ENCODE measurements at regions not wholly inside any gene's neighbourhood (a gene's known extent, or its start where the extent isn't known, plus 50 kb on each side); places are given as distances from the start of the nearest gene placed in this dataset.
A peak's percentile ranks its signal among the peaks of the same experiment; 100 is the strongest.

- DNase-seq (ENCODE audit: low spot score in 2 of 2): no peak
- H3K4me3 ChIP-seq (ENCODE audit: low read depth, poor library complexity, severe bottlenecking): no peak overlapping the region
- intact Hi-C loops (cut with DNase I; ENCODE audit: low total_unique reads): no loop called here
- no peak for TF ChIP-seq CTCF (IDR thresholded peaks at IDR 0.05)
- no peak for TF ChIP-seq POLR2A (IDR thresholded peaks at IDR 0.05)
- WGBS, 2 donors: 98 to 100% methylated on average over 2 of the region's 2 CpGs
Measured at GRCh38 chr1:59032228-59032627, 248.4 kb upstream of the JUN start.

- intact Hi-C loops (cut with DNase I; ENCODE audit: low total_unique reads): no loop called here
- H3K4me3 ChIP-seq (ENCODE audit: low read depth, poor library complexity, severe bottlenecking): no peak overlapping the region
- DNase-seq (ENCODE audit: low spot score in 2 of 2): no peak
- WGBS, 2 donors: 93 to 97% methylated on average over 4 of the region's 4 CpGs
- TF ChIP-seq CTCF (IDR thresholded peaks at IDR 0.05) (no peak), POLR2A (IDR thresholded peaks at IDR 0.05) (no peak)
Measured at GRCh38 chr1:59033761-59034160, 249.9 kb upstream of the JUN start.

- no peak for TF ChIP-seq CTCF (IDR thresholded peaks at IDR 0.05)
- no peak for TF ChIP-seq POLR2A (IDR thresholded peaks at IDR 0.05)
- intact Hi-C loops (cut with DNase I; ENCODE audit: low total_unique reads): no loop called here
- no peak overlapping the region for H3K4me3 ChIP-seq (ENCODE audit: low read depth, poor library complexity, severe bottlenecking)
- no peak for DNase-seq (ENCODE audit: low spot score in 2 of 2)
- 81% methylated on average over 10 of the region's 10 CpGs for WGBS, 2 donors
Measured at GRCh38 chr1:59034925-59035324, 251.1 kb upstream of the JUN start.

GRCh38 chr1:59039551-59039950 is 255.7 kb upstream of the JUN start:
- TF ChIP-seq CTCF (IDR thresholded peaks at IDR 0.05) (no peak), POLR2A (IDR thresholded peaks at IDR 0.05) (no peak)
- WGBS, 2 donors: 36 to 42% methylated on average over 5 of the region's 5 CpGs
- peak in 1 of 2 donors; percentile 49 for DNase-seq (ENCODE audit: low spot score in 2 of 2)
- intact Hi-C loops (cut with DNase I; ENCODE audit: low total_unique reads): no loop called here
- no peak overlapping the region for H3K4me3 ChIP-seq (ENCODE audit: low read depth, poor library complexity, severe bottlenecking)

GRCh38 chr1:59040486-59040885 is 256.4 kb upstream of the FGGY start:
- no peak for DNase-seq (ENCODE audit: low spot score in 2 of 2)
- WGBS, 2 donors: 97% methylated on average over 2 of the region's 2 CpGs
- TF ChIP-seq CTCF (IDR thresholded peaks at IDR 0.05) (no peak), POLR2A (IDR thresholded peaks at IDR 0.05) (no peak)
- intact Hi-C loops (cut with DNase I; ENCODE audit: low total_unique reads): no loop called here
- H3K4me3 ChIP-seq (ENCODE audit: low read depth, poor library complexity, severe bottlenecking): no peak overlapping the region

GRCh38 chr1:59041646-59042277 is 255.1 kb upstream of the FGGY start:
- intact Hi-C loops (cut with DNase I; ENCODE audit: low total_unique reads): no loop called here
- no peak overlapping the region for H3K4me3 ChIP-seq (ENCODE audit: low read depth, poor library complexity, severe bottlenecking)
- no peak for DNase-seq (ENCODE audit: low spot score in 2 of 2)
- 72 to 75% methylated on average over 5 of the region's 5 CpGs for WGBS, 2 donors
- TF ChIP-seq POLR2A (IDR thresholded peaks at IDR 0.05) (no peak), CTCF (IDR thresholded peaks at IDR 0.05) (no peak)

All from lower leg skin (tissue), 4 donors.